ENCODE measurements at regions not wholly inside any gene's neighbourhood (a gene's known extent, or its start where the extent isn't known, plus 50 kb on each side); places are given as distances from the start of the nearest gene placed in this dataset.

- Histone ChIP-seq H3K27ac (no peak overlapping the region), H3K36me3 (no peaks in the 10 kb centered on the region), H3K27me3 (no peaks in the 10 kb centered on the region), H3K9ac (no peak overlapping the region), H3K4me3 (no peak overlapping the region), H3K4me1 (peaks cover 0 to 9% (median 0%) of the 10 kb centered on the region in 10 experiments; a peak in 2 of 20 replicates), H3K9me3 (replicated peaks in 1 of 11) (peaks cover 25 to 45% (median 31%) of the 10 kb centered on the region in 11 experiments; a peak in 20 of 22 replicates), H3K4me2 (no peak overlapping the region), H4K20me1 (no peaks in the 10 kb centered on the region)
- TF ChIP-seq Cebpa-rat (IDR thresholded peaks at IDR 0.05): no peak
These were observed 76.5 kb upstream of the LARGE1 start for GRCh38 chr22:33996824-33997223.

DNA sequence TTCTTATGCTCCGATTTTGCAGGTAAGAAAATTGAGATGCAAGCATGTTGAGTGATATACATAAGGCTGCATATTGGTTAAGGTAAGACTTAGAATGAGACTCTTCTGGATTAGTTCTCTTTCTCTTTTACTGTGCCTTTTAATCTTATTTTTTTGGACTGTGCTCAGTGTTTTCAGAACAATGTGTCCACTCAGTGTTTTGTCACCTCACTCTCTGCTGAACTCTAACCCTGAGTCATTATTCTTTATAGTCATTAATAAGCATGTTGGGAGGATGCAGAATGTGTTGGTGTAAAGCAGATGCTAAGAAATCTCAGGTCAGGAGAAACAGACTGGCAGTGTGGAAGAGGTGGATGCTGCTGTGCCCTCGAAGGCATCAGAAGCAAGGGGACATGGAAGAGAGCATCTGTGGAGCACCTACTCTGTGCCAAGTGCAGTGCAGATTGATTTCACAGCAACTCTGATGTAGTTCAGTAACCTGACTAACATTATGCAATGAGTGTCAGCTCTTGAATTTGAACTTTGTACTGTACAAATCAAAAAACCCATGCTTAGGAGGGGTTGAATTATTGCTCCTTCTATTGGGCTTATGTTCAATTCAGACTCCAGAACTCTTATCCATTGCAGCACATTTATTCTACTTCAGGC lies 80.7 kb upstream of the LARGE1 start:
- Histone ChIP-seq H3K4me2 (no peak overlapping the region), H4K20me1 (no peaks in the 10 kb centered on the region), H3K27ac (no peak overlapping the region), H3K4me1 (no peaks in the 10 kb centered on the region), H3K9me3 (replicated peaks in 1 of 11) (peaks cover 23 to 45% (median 31%) of the 10 kb centered on the region in 11 experiments), H3K4me3 (no peak overlapping the region), H3K36me3 (no peaks in the 10 kb centered on the region), H3K27me3 (no peaks in the 10 kb centered on the region), H3K9ac (no peak overlapping the region)
- TF ChIP-seq Cebpa-rat (IDR thresholded peaks at IDR 0.05): no peak

DNA sequence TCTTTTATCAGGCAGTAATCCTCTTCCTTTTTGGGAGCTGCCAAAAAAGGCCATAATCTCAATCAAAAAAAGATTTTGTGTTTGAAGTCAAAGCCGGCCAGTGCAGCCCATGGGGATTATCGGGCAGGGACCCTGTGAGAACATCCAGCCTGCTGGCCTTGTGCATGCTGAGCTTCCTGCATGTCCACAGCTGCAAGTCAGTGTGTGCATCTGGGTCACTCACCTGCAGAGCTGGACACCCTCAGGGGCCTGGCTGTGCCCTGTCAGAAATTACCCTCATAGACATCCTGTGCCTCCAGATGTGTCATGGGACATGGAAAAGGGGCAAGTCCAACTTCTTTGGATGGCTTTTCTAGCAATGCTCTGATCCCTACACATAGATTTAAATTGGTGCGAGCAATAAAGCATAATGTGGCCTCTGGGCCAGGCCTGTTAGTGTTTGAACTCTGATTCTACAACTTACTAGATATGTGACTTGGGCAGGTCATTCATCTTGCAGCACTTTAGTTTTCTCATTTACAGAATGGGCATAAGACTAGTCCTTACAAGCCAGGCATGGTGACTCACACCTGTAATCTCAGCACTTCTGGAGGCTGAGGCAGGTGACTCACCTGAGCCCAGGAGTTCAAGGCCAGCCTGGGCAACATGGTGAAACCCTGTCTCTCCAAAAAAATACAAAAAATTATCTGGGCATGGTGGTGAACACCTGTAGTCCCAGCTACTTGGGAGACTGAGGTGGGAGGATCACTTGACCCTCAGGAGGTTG lies 81.6 kb upstream of the LARGE1 start:
- Histone ChIP-seq H3K4me1 (no peaks in the 10 kb centered on the region), H3K27ac (no peak overlapping the region), H3K9ac (no peak overlapping the region), H3K36me3 (no peaks in the 10 kb centered on the region), H3K27me3 (no peaks in the 10 kb centered on the region), H4K20me1 (no peaks in the 10 kb centered on the region), H3K9me3 (replicated peaks in 1 of 11) (peaks cover 24 to 54% (median 38%) of the 10 kb centered on the region in 11 experiments), H3K4me2 (no peak overlapping the region), H3K4me3 (no peak overlapping the region)
- no peak for TF ChIP-seq Cebpa-rat (IDR thresholded peaks at IDR 0.05)

GRCh38 chr22:34004058-34004457 lies 83.8 kb upstream of the LARGE1 start:
- Histone ChIP-seq H3K27me3 (no peaks in the 10 kb centered on the region), H4K20me1 (no peaks in the 10 kb centered on the region), H3K36me3 (no peaks in the 10 kb centered on the region), H3K9ac (no peak overlapping the region), H3K4me3 (no peak overlapping the region), H3K27ac (no peak overlapping the region), H3K4me1 (no peaks in the 10 kb centered on the region), H3K4me2 (no peak overlapping the region), H3K9me3 (replicated peaks in 1 of 11) (peaks cover 22 to 51% (median 31%) of the 10 kb centered on the region in 11 experiments)
- no peak for TF ChIP-seq Cebpa-rat (IDR thresholded peaks at IDR 0.05)

- Histone ChIP-seq H3K27ac (no peak overlapping the region), H4K20me1 (no peaks in the 10 kb centered on the region), H3K9ac (no peak overlapping the region), H3K4me1 (no peaks in the 10 kb centered on the region), H3K27me3 (no peaks in the 10 kb centered on the region), H3K36me3 (no peaks in the 10 kb centered on the region), H3K4me2 (no peak overlapping the region), H3K9me3 (replicated peaks in 1 of 11) (peaks cover 13 to 36% (median 28%) of the 10 kb centered on the region in 11 experiments; a peak in 19 of 22 replicates), H3K4me3 (no peak overlapping the region)
- no peak for TF ChIP-seq Cebpa-rat (IDR thresholded peaks at IDR 0.05)
These were observed 90.0 kb upstream of the LARGE1 start for GRCh38 chr22:34010259-34010658.

GRCh38 chr22:34015642-34016041 lies 95.4 kb upstream of the LARGE1 start:
- peaks cover 9 to 26% (median 16%) of the 10 kb centered on the region in 11 experiments; a peak in 15 of 22 replicates for H3K9me3 ChIP-seq (replicated peaks in 1 of 11)
- no peak overlapping the region for H3K4me3 ChIP-seq
- no peaks in the 10 kb centered on the region for H3K4me1 ChIP-seq
- no peak overlapping the region for H3K27ac ChIP-seq
- no peaks in the 10 kb centered on the region for H4K20me1 ChIP-seq
- H3K9ac ChIP-seq: no peak overlapping the region
- TF ChIP-seq Cebpa-rat (IDR thresholded peaks at IDR 0.05): no peak
- no peak overlapping the region for H3K4me2 ChIP-seq
- no peaks in the 10 kb centered on the region for H3K27me3 ChIP-seq
- H3K36me3 ChIP-seq: no peaks in the 10 kb centered on the region

GRCh38 chr22:34017205-34017604 lies 96.9 kb upstream of the LARGE1 start:
- Histone ChIP-seq H3K36me3 (no peaks in the 10 kb centered on the region), H3K9me3 (replicated peaks in 1 of 11) (peaks cover 9 to 26% (median 16%) of the 10 kb centered on the region in 11 experiments; a peak in 15 of 22 replicates), H3K4me3 (no peak overlapping the region), H3K4me1 (no peaks in the 10 kb centered on the region), H3K4me2 (no peak overlapping the region), H3K27ac (no peak overlapping the region), H4K20me1 (no peaks in the 10 kb centered on the region), H3K27me3 (no peaks in the 10 kb centered on the region), H3K9ac (no peak overlapping the region)
- no peak for TF ChIP-seq Cebpa-rat (IDR thresholded peaks at IDR 0.05)

- no peak for TF ChIP-seq Cebpa-rat (IDR thresholded peaks at IDR 0.05)
- Histone ChIP-seq H3K9ac (no peak overlapping the region), H4K20me1 (no peaks in the 10 kb centered on the region), H3K27me3 (no peaks in the 10 kb centered on the region), H3K4me2 (no peak overlapping the region), H3K4me3 (no peak overlapping the region), H3K27ac (no peak overlapping the region), H3K4me1 (no peaks in the 10 kb centered on the region), H3K9me3 (replicated peaks in 1 of 11) (peaks cover 9 to 22% (median 12%) of the 10 kb centered on the region in 11 experiments; a peak in 15 of 22 replicates), H3K36me3 (no peaks in the 10 kb centered on the region)
These were observed 99.0 kb upstream of the LARGE1 start for GRCh38 chr22:34019190-34019845.

DNA sequence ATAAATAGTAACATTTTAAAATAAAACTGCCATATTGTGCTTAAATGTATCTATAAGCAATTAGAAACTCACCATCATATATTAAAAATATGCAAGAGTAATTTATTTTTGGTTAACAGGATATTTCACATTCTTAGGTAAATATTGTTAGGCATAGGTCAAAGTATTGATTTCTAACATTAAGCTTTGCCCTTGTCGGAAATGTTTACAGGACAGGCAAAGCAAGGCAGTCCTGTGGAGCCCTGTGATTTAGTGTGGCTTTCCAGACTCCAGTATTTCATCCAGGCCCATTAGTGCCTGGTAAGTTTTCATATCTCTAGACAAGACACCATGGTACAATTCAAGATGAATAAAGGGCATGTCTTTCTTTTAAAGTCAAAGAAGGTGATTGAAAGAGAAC lies 114.9 kb upstream of the LARGE1 start:
- no peak overlapping the region for H3K9ac ChIP-seq
- H3K27me3 ChIP-seq: no peaks in the 10 kb centered on the region
- H3K36me3 ChIP-seq: no peaks in the 10 kb centered on the region
- H3K4me3 ChIP-seq: no peak overlapping the region
- no peaks in the 10 kb centered on the region for H3K4me1 ChIP-seq
- no peak overlapping the region for H3K27ac ChIP-seq
- H4K20me1 ChIP-seq: no peaks in the 10 kb centered on the region
- peaks cover 0 to 5% (median 0%) of the 10 kb centered on the region in 11 experiments; a peak in 1 of 22 replicates for H3K9me3 ChIP-seq (replicated peaks in 1 of 11)
- H3K4me2 ChIP-seq: no peak overlapping the region
- TF ChIP-seq Cebpa-rat (IDR thresholded peaks at IDR 0.05): no peak
